ENCODE measurements at regions not wholly inside any gene's neighbourhood (a gene's known extent, or its start where the extent isn't known, plus 50 kb on each side); places are given as distances from the start of the nearest gene placed in this dataset.

DNA sequence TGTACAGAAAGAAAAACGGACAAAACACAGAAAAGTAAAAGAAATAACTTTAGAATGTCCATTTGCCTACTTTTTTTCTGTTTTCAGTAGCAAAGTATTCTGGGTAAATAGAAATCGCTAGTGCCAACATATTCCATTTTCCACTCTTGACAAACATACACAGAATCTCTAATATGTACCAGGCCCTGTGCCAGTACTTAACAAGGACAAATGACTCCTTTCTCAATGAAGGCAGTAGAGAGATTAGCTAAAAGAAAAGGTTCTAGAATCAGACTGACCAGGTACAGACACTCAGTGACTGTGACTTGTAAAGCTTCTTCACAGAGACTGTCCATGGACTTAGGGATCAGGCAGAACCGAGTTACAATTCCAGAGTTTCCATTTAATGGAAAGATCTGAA, 165.8 kb upstream of the STAC start:
- TF ChIP-seq, protein P1, sequence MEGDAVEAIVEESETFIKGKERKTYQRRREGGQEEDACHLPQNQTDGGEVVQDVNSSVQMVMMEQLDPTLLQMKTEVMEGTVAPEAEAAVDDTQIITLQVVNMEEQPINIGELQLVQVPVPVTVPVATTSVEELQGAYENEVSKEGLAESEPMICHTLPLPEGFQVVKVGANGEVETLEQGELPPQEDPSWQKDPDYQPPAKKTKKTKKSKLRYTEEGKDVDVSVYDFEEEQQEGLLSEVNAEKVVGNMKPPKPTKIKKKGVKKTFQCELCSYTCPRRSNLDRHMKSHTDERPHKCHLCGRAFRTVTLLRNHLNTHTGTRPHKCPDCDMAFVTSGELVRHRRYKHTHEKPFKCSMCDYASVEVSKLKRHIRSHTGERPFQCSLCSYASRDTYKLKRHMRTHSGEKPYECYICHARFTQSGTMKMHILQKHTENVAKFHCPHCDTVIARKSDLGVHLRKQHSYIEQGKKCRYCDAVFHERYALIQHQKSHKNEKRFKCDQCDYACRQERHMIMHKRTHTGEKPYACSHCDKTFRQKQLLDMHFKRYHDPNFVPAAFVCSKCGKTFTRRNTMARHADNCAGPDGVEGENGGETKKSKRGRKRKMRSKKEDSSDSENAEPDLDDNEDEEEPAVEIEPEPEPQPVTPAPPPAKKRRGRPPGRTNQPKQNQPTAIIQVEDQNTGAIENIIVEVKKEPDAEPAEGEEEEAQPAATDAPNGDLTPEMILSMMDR (IDR thresholded peaks at IDR 0.05) = no peak
- TF ChIP-seq CHD2 (IDR thresholded peaks at IDR 0.05; ENCODE audit: low read length, partially characterized antibody) (no peak), JUND (IDR thresholded peaks at IDR 0.05) (no peak), EP300 (IDR thresholded peaks at IDR 0.05; ENCODE audit: borderline replicate concordance in 1 of 2, low read depth in 1 of 2, low read length in 1 of 2) (no peak), YY1 (IDR thresholded peaks at IDR 0.05; ENCODE audit: low read depth) (no peak), EZH2phosphoT487 (IDR thresholded peaks at IDR 0.05; ENCODE audit: borderline replicate concordance, low read depth) (no peak), NRF1 (IDR thresholded peaks at IDR 0.05; ENCODE audit: low read depth, low read length) (no peak), FOSL2 (IDR thresholded peaks at IDR 0.05; ENCODE audit: borderline replicate concordance, low read depth) (no peak)
- TF ChIP-seq, protein P2, sequence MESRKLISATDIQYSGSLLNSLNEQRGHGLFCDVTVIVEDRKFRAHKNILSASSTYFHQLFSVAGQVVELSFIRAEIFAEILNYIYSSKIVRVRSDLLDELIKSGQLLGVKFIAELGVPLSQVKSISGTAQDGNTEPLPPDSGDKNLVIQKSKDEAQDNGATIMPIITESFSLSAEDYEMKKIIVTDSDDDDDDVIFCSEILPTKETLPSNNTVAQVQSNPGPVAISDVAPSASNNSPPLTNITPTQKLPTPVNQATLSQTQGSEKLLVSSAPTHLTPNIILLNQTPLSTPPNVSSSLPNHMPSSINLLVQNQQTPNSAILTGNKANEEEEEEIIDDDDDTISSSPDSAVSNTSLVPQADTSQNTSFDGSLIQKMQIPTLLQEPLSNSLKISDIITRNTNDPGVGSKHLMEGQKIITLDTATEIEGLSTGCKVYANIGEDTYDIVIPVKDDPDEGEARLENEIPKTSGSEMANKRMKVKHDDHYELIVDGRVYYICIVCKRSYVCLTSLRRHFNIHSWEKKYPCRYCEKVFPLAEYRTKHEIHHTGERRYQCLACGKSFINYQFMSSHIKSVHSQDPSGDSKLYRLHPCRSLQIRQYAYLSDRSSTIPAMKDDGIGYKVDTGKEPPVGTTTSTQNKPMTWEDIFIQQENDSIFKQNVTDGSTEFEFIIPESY (IDR thresholded peaks at IDR 0.05; ENCODE audit: borderline replicate concordance, low read depth) = no peak
- TF ChIP-seq, protein P3, sequence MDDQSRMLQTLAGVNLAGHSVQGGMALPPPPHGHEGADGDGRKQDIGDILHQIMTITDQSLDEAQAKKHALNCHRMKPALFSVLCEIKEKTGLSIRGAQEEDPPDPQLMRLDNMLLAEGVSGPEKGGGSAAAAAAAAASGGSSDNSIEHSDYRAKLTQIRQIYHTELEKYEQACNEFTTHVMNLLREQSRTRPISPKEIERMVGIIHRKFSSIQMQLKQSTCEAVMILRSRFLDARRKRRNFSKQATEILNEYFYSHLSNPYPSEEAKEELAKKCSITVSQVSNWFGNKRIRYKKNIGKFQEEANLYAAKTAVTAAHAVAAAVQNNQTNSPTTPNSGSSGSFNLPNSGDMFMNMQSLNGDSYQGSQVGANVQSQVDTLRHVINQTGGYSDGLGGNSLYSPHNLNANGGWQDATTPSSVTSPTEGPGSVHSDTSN (IDR thresholded peaks at IDR 0.05) = no peak
